Right lobe of liver (tissue), 4 donors: ENCODE measurements at regions not wholly inside any gene's neighbourhood (a gene's known extent, or its start where the extent isn't known, plus 50 kb on each side); places are given as distances from the start of the nearest gene placed in this dataset.

Source experiments
- POLR2A ChIP-seq: fragments of 450-650 bp; IDR thresholded peaks from one replicate; pipeline ENCODE4 v1.6.1; 2017; ENCODE audit warnings: antibody characterized with exemption, mild to moderate bottlenecking
- TF ChIP-seq, protein P1 (sequence below), 4 donors: fragments of 200-600 bp in 3 of 4; fragments of 450-650 bp in 1 of 4; IDR thresholded peaks; one replicate each; pipeline versions ENCODE4 v1.5.1 to v1.8.0; 2016 to 2022; ENCODE audit warnings: antibody characterized with exemption in 4 of 4, mild to moderate bottlenecking in 2 of 4
- donor health status: DM: no; HTN: no; CAD: no.
- donor health status: DM: no; HTN: no; CAD: no.
- donor health status: DM: no; HTN: yes; CAD: no.

DNA sequence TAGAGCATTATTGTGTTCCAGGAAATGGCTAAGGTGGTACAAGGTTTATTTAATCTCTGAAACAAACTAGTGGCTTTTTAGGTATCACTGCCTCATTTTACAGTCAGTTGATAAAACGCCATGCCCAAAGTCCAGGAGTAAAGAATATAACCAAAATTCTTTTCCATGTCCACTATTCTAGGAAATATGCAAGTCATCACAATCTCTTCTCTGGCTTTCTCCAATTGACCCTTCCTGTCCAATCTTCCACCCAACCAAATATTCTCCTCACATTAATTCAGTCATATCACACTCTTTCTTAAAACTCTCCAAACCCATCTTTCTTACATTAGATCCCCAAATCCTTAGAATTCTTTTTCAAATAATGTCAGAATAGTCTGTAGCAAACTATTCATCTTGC, 1110.0 kb upstream of the CDH8 start:
- TF ChIP-seq, protein P1, sequence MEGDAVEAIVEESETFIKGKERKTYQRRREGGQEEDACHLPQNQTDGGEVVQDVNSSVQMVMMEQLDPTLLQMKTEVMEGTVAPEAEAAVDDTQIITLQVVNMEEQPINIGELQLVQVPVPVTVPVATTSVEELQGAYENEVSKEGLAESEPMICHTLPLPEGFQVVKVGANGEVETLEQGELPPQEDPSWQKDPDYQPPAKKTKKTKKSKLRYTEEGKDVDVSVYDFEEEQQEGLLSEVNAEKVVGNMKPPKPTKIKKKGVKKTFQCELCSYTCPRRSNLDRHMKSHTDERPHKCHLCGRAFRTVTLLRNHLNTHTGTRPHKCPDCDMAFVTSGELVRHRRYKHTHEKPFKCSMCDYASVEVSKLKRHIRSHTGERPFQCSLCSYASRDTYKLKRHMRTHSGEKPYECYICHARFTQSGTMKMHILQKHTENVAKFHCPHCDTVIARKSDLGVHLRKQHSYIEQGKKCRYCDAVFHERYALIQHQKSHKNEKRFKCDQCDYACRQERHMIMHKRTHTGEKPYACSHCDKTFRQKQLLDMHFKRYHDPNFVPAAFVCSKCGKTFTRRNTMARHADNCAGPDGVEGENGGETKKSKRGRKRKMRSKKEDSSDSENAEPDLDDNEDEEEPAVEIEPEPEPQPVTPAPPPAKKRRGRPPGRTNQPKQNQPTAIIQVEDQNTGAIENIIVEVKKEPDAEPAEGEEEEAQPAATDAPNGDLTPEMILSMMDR (IDR thresholded peaks at IDR 0.05): no peak
- TF ChIP-seq POLR2A: no peak
